ENCODE measurements at regions not wholly inside any gene's neighbourhood (a gene's known extent, or its start where the extent isn't known, plus 50 kb on each side); places are given as distances from the start of the nearest gene placed in this dataset.
"Not testable (repeated sequence)": the region's sequence is repeated elsewhere in the genome, so short reads cannot be mapped to it uniquely, and the experiment has no call there.

GRCh38 chr10:130356429-130356828, 220.2 kb downstream of the GLRX3 start:
- not testable (repeated sequence) for TF ChIP-seq CTCF, POLR2A, EP300 (IDR thresholded peaks at IDR 0.05)
